Stimulated activated CD4-positive, alpha-beta T cell treated with anti-CD3 and anti-CD28 coated beads, Interleukin-4, amount 100 ng/mL, for 24 hours (primary cell): ENCODE measurements at regions not wholly inside any gene's neighbourhood (a gene's known extent, or its start where the extent isn't known, plus 50 kb on each side); places are given as distances from the start of the nearest gene placed in this dataset.

Source experiments
- DNase-seq: peaks from one replicate; pipeline ENCODE4 v3.0.0-alpha.2; 2020

- DNase-seq: no peak
Observed at GRCh38 chr10:111459967-111460366, 383.1 kb downstream of the ADRA2A start.

- DNase-seq: no peak
Observed at GRCh38 chr10:111472445-111472844, 395.6 kb downstream of the ADRA2A start.

- no peak for DNase-seq
Observed at GRCh38 chr10:111473361-111473760, 396.5 kb downstream of the ADRA2A start.

- DNase-seq: no peak
Observed at GRCh38 chr10:111474786-111475185, 398.0 kb downstream of the ADRA2A start.

- DNase-seq: no peak
Observed at GRCh38 chr10:111475720-111476119, 398.9 kb downstream of the ADRA2A start.

- DNase-seq: no peak
Observed at GRCh38 chr10:111478651-111479050, 401.8 kb downstream of the ADRA2A start.

GRCh38 chr10:111479966-111480365, 403.1 kb downstream of the ADRA2A start:
- no peak for DNase-seq

- DNase-seq: no peak
Observed at GRCh38 chr10:111481261-111481826, 404.5 kb downstream of the ADRA2A start.

GRCh38 chr10:111481866-111482265, 405.0 kb downstream of the ADRA2A start:
- DNase-seq: no peak

GRCh38 chr10:111482621-111483216, 405.9 kb downstream of the ADRA2A start:
- DNase-seq: no peak

GRCh38 chr10:111485767-111486166, 408.9 kb downstream of the ADRA2A start:
- DNase-seq: no peak

GRCh38 chr10:111486346-111486745, 409.5 kb downstream of the ADRA2A start:
- no peak for DNase-seq

- DNase-seq: no peak
Observed at GRCh38 chr10:111488668-111489067, 411.8 kb downstream of the ADRA2A start.

GRCh38 chr10:111491154-111491553, 414.3 kb downstream of the ADRA2A start:
- DNase-seq: no peak

- DNase-seq: no peak
Observed at GRCh38 chr10:111493024-111493625, 416.3 kb downstream of the ADRA2A start.

GRCh38 chr10:111498560-111498959, 421.7 kb downstream of the ADRA2A start:
- no peak for DNase-seq

GRCh38 chr10:111504376-111504775, 427.5 kb downstream of the ADRA2A start:
- DNase-seq: no peak

GRCh38 chr10:111506266-111507034, 429.6 kb downstream of the ADRA2A start:
- no peak for DNase-seq

GRCh38 chr10:111511751-111512150, 434.9 kb downstream of the ADRA2A start:
- no peak for DNase-seq

- no peak for DNase-seq
Observed at GRCh38 chr10:111515264-111515663, 438.4 kb downstream of the ADRA2A start.

- DNase-seq: no peak
Observed at GRCh38 chr10:111515706-111516105, 438.9 kb downstream of the ADRA2A start.

GRCh38 chr10:111516144-111516543, 439.3 kb downstream of the ADRA2A start:
- no peak for DNase-seq

- no peak for DNase-seq
Observed at GRCh38 chr10:111522141-111522540, 445.3 kb downstream of the ADRA2A start.

GRCh38 chr10:111522551-111522950, 445.7 kb downstream of the ADRA2A start:
- DNase-seq: no peak
